ENCODE measurements at regions not wholly inside any gene's neighbourhood (a gene's known extent, or its start where the extent isn't known, plus 50 kb on each side); places are given as distances from the start of the nearest gene placed in this dataset.

DNA sequence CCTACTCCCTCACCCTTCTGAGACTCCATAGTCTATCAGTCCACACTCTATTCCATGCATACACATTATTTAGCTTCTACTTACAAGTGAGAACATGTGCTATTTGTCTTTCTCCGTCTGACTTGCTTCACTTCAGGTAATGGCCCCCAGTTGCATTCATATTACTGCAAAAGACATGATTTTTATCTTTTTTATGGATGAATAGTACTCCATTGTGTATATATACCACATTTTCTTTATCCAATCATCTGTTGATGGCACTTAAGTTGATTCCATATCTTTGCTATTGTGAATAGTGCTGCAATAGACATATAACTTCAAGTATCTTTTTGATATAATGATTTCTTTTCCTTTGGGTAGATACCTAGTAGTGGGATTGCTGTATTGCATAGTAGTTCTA is 171.8 kb downstream of the DACT1 start:
- in situ Hi-C loops (cut with MboI; ENCODE audit: low sequenced_read_pairs) = no loop called here

DNA sequence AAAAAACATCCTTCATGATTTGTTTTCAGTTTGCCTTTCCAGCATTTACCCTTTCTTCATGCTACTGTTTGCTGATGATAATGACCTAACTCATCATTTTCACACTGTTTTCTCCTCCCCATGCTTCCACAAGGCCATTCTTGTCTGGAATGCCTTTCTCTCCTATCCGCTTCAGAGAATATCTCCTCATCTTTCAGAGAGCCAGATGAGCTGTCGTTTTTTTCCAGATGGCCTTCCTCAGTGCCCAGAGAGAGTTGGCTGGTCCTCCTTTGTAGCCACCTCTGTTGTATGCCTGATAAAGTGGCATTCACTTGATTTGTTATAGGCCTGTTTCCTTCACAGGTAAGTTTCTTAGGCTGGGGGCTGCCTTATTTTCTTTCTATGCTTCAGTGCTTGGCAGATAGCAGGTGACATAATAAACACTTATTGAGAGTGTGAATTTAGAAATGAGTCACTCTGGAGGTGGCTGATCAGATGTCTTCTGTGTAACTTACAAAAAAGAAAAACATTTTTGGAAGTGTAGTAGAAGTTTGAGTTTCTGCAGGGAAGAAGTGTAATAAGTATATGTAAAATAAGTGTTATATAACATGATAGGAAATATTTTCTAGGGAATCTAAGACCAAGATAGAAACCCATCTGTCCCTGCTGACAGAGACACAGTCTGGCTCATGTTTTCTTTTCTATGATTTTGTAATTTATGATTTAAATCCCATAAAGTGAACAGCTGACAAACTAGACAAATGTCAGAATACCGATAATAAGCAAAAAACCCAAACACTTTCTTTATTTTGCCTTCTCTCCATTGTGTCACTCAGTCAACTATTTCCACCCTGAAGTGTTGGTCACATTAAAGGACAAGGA is 174.5 kb downstream of the DACT1 start:
- in situ Hi-C loops (cut with MboI; ENCODE audit: low sequenced_read_pairs) = no loop called here

GRCh38 chr14:58813745-58814144 is 176.0 kb downstream of the DACT1 start:
- in situ Hi-C loops (cut with MboI; ENCODE audit: low sequenced_read_pairs) = no loop called here

- in situ Hi-C loops (cut with MboI; ENCODE audit: low sequenced_read_pairs) = no loop called here
Observed at GRCh38 chr14:58814466-58814865, 176.7 kb downstream of the DACT1 start.

- in situ Hi-C loops (cut with MboI; ENCODE audit: low sequenced_read_pairs) = no loop called here
Observed at GRCh38 chr14:58815161-58815701, 177.5 kb downstream of the DACT1 start.

GRCh38 chr14:58815794-58816193 is 178.0 kb downstream of the DACT1 start:
- in situ Hi-C loops (cut with MboI; ENCODE audit: low sequenced_read_pairs) = no loop called here

DNA sequence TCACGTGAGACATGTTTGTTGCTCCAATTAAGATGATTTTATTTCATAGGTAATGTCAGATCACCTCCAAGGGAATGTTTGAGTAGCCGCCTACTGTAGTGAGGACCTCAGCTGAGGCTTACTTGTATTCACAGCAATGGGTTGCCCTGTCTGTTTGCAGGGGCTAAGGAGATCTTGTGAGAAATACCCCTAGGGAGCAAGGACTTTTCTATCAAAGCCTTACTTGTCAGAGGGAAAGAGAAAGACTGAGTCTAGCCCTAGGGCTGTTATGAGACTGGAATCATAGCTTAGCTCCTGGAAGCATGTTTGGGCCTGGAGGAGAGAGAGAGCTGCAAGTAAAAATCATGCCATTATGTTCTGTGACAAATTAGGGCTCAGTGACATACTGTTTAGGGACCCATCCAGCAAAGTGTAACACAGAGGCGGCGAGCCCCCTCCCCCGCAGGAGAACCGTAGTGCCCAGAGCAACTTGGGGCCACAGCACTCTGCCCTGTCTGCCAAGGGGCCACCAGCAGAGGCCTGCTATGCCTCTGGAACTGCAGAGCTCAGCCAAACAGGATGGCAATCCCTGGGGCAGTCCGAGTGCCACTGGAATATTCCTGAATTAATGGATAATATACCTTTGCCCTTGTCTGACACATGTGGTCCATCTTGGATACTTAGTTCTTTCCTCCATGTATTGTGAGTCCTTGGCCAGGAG is 178.8 kb downstream of the DACT1 start:
- in situ Hi-C loops (cut with MboI; ENCODE audit: low sequenced_read_pairs) = no loop called here

- in situ Hi-C loops (cut with MboI; ENCODE audit: low sequenced_read_pairs) = no loop called here
Observed at GRCh38 chr14:58817846-58818245, 180.1 kb downstream of the DACT1 start.

DNA sequence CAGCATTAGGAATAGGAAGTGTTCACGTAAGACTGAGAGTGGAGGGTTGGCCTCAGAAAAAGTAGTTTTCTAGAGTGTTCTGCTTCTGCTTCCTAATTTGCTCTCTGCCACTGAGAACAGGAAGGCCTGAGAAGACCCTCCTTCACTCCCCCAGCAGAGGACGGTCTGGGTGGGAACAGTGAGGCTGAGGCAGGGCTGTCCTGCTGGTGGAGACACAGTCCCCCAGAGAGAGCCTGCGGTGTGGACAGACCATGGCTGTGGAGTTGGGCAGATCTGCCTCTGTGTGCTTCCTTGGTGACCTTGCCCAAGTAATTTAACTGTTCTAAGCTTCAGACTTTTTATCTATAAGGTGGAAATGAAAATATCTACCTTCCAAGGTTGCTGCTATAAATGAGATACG is 182.3 kb downstream of the DACT1 start:
- in situ Hi-C loops (cut with MboI; ENCODE audit: low sequenced_read_pairs) = no loop called here

DNA sequence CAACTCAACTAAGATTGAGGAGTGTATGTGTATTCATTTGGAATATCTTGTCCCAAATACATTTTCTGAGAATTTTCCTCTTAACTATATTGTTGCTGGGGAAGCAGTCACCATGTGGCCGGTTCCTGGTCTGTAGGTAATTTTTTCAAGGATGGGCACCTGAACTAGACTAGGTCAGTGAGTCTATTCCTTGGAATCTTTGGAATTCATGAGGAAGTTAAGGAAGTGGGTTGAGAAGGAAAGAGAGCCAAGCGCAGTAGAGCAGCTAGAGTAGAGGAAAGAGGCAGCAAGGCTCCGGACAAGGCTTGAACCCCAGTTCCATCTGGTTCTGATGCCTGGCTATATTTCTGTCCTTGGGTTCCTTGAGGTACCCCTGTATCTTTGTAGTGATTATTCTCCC is 183.7 kb downstream of the DACT1 start:
- in situ Hi-C loops (cut with MboI; ENCODE audit: low sequenced_read_pairs) = no loop called here

- in situ Hi-C loops (cut with MboI; ENCODE audit: low sequenced_read_pairs) = no loop called here
Observed at GRCh38 chr14:58822856-58823255, 185.1 kb downstream of the DACT1 start.

GRCh38 chr14:58823312-58823711 is 185.6 kb downstream of the DACT1 start:
- in situ Hi-C loops (cut with MboI; ENCODE audit: low sequenced_read_pairs) = no loop called here

GRCh38 chr14:58824106-58824505 is 186.3 kb downstream of the DACT1 start:
- in situ Hi-C loops (cut with MboI; ENCODE audit: low sequenced_read_pairs) = no loop called here

DNA sequence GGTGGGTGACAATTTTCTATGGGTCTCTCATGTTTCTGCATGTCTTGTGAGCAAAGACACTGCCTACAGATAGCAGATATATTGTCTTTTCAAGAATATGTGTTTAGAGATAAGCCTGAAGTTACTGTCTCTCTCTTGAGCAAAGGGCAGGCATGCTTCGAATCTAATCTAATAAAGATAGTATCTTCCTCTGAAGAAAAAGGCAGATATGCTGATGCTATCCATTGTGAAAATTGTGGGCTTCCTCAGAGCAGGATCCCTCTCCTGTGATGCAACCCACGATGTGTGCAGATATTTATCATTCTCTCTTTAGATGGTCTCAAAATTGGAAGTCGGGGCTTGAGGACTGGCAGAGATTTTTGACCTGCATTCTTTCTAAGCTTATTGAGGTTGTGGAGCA is 187.0 kb downstream of the DACT1 start:
- in situ Hi-C loops (cut with MboI; ENCODE audit: low sequenced_read_pairs) = no loop called here

DNA sequence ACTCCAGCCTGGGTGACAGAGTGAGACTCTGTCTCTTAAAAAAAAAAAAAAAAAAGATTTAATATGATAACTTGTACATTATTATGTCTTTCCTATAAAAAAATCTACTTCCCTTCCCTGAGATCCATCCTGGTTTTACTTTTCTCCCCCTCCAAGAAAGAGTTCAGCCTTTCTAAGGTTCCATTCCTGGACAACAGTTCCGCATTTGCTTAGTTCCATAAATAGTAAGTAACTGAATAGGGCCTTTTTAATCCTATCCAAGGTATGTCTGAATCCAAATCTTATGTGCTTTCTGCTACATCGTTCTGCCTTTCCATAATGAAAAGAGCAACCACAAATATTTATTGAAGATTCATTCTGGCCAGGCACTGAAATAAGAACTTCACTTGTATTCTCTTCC is 187.8 kb downstream of the DACT1 start:
- in situ Hi-C loops (cut with MboI; ENCODE audit: low sequenced_read_pairs) = no loop called here

GRCh38 chr14:58826845-58827686 is 189.3 kb downstream of the DACT1 start:
- in situ Hi-C loops (cut with MboI; ENCODE audit: low sequenced_read_pairs) = no loop called here

- in situ Hi-C loops (cut with MboI; ENCODE audit: low sequenced_read_pairs) = no loop called here
Observed at GRCh38 chr14:58828298-58828697, 190.5 kb downstream of the DACT1 start.

- in situ Hi-C loops (cut with MboI; ENCODE audit: low sequenced_read_pairs) = no loop called here
Observed at GRCh38 chr14:58829594-58829993, 191.8 kb downstream of the DACT1 start.

- in situ Hi-C loops (cut with MboI; ENCODE audit: low sequenced_read_pairs) = no loop called here
Observed at GRCh38 chr14:58830121-58830520, 192.4 kb downstream of the DACT1 start.

DNA sequence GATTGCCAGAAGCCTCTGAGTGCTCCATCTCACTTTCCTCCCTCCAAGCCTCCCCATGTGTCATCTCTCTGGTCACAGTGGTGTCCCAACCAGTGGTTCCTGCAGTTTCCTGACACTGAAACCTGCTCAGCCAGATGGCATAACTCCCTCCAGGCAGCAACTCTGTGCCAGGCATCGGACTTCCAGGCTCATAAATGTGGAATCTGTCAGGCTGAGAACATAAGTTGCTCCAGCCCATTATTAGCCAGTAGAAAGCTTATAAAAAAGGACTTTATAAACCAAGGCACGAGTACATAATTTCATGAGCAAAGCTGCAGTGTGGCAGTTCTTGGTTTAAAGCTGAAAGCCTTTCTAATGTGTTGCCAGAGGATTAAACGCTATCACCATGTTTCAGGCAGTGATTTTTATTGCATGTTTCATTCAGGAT is 194.3 kb downstream of the DACT1 start:
- in situ Hi-C loops (cut with MboI; ENCODE audit: low sequenced_read_pairs) = no loop called here
